ENCODE measurements at regions not wholly inside any gene's neighbourhood (a gene's known extent, or its start where the extent isn't known, plus 50 kb on each side); places are given as distances from the start of the nearest gene placed in this dataset.

GRCh38 chr19:30163663-30164062 is 208.5 kb upstream of the ZNF536 start:
- no peak for TF ChIP-seq CTCF (IDR thresholded peaks at IDR 0.05; ENCODE audit: low read depth, low read length)
- Histone ChIP-seq H3K27me3 (ENCODE audit: insufficient read depth, low read depth, severe bottlenecking) (no peaks in the 10 kb centered on the region), H3K27ac (no peak overlapping the region), H3K36me3 (no peaks in the 10 kb centered on the region), H3K4me3 (ENCODE audit: low read depth, low read length) (no peak overlapping the region), H3K9me3 (ENCODE audit: severe bottlenecking) (no peaks in the 10 kb centered on the region)
- DNase-seq, result no peak

- DNase-seq, result no peak
- Histone ChIP-seq H3K27me3 (ENCODE audit: insufficient read depth, low read depth, severe bottlenecking) (no peaks in the 10 kb centered on the region), H3K27ac (no peak overlapping the region), H3K4me3 (ENCODE audit: low read depth, low read length) (no peak overlapping the region), H3K36me3 (no peaks in the 10 kb centered on the region), H3K9me3 (ENCODE audit: severe bottlenecking) (no peaks in the 10 kb centered on the region)
- no peak for TF ChIP-seq CTCF (IDR thresholded peaks at IDR 0.05; ENCODE audit: low read depth, low read length)
Observed at GRCh38 chr19:30165228-30165813, 206.9 kb upstream of the ZNF536 start.

GRCh38 chr19:30167206-30167868 is 204.8 kb upstream of the ZNF536 start:
- Histone ChIP-seq H3K9me3 (ENCODE audit: severe bottlenecking) (no peaks in the 10 kb centered on the region), H3K4me3 (ENCODE audit: low read depth, low read length) (no peak overlapping the region), H3K27me3 (ENCODE audit: insufficient read depth, low read depth, severe bottlenecking) (no peaks in the 10 kb centered on the region), H3K27ac (no peak overlapping the region), H3K36me3 (no peaks in the 10 kb centered on the region)
- no peak for TF ChIP-seq CTCF (IDR thresholded peaks at IDR 0.05; ENCODE audit: low read depth, low read length)
- DNase-seq, result no peak

GRCh38 chr19:30167976-30168635 is 204.1 kb upstream of the ZNF536 start:
- Histone ChIP-seq H3K9me3 (ENCODE audit: severe bottlenecking) (no peaks in the 10 kb centered on the region), H3K27me3 (ENCODE audit: insufficient read depth, low read depth, severe bottlenecking) (no peaks in the 10 kb centered on the region), H3K36me3 (no peaks in the 10 kb centered on the region), H3K4me3 (ENCODE audit: low read depth, low read length) (no peak overlapping the region), H3K27ac (no peak overlapping the region)
- no peak for TF ChIP-seq CTCF (IDR thresholded peaks at IDR 0.05; ENCODE audit: low read depth, low read length)
- no peak for DNase-seq

GRCh38 chr19:30168760-30169159 is 203.4 kb upstream of the ZNF536 start:
- DNase-seq, result no peak
- H3K9me3 ChIP-seq (ENCODE audit: severe bottlenecking), result no peaks in the 10 kb centered on the region
- H3K36me3 ChIP-seq, result no peaks in the 10 kb centered on the region
- H3K27ac ChIP-seq, result no peak overlapping the region
- TF ChIP-seq CTCF (IDR thresholded peaks at IDR 0.05; ENCODE audit: low read depth, low read length), result no peak
- no peaks in the 10 kb centered on the region for H3K27me3 ChIP-seq (ENCODE audit: insufficient read depth, low read depth, severe bottlenecking)
- H3K4me3 ChIP-seq (ENCODE audit: low read depth, low read length), result no peak overlapping the region

Measured in WERI-Rb-1 (cell line).